Pons (tissue), 1 donor: ENCODE measurements at regions not wholly inside any gene's neighbourhood (a gene's known extent, or its start where the extent isn't known, plus 50 kb on each side); places are given as distances from the start of the nearest gene placed in this dataset.
"Not testable (repeated sequence)": the region's sequence is repeated elsewhere in the genome, so short reads cannot be mapped to it uniquely, and the experiment has no call there.

ENCODE experiments used
- DNase-seq: peaks from one replicate; pipeline ENCODE4 v3.0.0-alpha.2; 2016; ENCODE audit warnings: low spot score

DNA sequence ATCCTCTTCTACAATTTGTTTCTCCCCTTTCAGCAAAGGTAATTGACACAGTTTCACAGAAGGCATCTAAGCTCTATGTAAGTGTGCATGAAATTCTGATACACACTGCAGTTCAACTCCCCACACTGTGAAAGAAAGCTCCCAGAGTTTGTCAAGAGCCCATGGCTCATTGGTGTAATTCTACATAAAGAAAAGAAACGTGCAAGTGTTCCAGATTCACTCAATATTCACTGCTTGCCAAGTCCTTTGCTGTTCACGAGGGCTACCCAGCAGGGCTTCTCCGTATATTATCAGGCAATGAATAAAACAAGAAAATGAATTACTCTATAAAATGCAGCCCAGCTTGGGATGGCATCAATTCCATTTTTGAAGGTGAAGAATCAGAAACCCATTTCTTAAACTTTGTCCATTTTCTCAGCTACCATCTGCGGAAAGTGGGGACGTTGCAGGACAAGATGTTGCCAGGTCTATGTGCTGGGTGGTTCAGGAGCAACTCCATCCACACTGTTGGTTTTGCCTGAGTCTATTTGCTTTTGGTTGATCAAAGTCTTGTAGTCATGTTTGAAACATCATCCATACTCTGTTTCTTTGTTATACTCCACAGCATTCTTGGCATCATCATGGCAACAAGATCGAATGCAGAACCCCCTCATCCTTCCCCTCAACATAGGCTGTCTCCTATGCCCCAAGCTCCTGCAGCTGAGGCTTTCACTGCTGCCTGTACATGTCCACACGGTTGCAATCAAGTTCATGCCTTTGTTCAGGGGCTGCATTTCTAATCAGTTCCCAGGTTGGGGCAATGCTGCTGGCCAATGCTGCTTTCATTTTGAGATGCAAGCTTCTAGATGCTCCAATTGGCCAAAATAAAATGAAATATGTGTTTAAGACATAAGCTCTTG, 301.8 kb downstream of the MED10 start:
- DNase-seq = no peak

DNA sequence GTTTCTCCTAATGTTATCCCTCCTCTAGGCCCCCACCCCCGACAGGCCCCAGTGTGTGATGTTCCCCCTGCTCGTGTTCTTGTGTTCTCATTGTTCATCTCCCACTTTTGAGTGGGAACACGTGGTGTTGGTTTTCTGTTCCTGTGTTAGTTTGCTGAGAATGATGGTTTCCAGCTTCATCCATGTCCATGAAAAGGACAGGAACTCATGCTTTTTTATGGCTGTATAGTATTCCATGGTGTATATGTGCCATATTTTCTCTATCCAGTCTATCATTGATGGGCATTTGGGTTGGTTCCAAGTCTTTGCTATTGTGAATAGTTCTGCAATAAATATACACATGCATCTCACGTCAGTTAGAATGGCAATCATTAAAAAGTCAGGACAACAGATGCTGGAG, 305.9 kb downstream of the MED10 start:
- DNase-seq = not testable (repeated sequence)

DNA sequence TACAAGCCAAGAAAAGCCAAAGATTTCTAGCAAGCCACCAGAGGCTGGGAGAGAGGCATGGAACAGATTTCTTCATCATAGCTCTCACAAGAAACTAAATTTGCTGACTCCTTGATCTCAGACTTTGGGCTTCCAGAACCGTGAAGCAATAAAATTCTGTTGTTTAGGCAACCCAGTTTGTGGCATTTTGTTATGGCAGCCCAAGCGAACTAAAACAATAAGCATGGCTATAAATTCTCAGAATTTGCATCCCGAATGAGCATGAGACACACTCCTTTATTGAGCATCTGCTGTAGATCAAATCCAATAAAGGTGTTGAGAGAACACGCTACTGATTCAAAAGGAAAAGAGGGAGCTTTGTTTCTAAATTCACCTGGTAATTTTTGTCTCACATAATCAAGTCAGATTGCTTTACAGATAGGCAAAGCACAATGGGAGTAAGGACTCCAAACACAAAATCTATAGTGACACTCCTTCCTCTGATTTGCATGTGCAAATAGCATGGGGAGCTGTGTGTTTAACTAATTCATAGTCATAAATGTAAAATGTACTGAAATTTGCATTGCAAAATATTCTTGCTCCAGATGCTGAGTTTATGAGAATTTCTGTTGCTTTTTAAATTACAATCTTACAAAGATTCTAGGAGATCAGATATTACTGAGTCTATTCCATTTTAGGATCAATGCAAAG, 308.7 kb downstream of the MED10 start:
- no peak for DNase-seq

DNA sequence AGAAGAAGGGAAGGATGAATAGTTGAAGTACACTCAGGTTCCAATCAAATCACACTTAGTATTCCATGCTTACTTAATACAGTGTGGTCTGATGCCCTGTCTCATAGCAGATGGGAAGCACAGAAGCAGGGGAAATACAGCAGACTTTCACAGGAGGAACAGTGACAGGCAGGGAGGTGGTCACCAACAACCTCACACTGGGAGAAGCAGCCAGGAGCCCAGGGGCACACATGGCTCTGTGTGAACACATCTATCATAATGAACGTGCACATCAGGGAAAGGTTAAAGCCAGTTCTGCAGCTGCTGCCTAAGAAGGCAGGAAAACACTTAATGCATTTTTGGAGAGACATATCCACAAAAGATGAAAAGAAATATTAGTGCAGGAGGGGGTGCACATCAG, 312.3 kb downstream of the MED10 start:
- no peak for DNase-seq

DNA sequence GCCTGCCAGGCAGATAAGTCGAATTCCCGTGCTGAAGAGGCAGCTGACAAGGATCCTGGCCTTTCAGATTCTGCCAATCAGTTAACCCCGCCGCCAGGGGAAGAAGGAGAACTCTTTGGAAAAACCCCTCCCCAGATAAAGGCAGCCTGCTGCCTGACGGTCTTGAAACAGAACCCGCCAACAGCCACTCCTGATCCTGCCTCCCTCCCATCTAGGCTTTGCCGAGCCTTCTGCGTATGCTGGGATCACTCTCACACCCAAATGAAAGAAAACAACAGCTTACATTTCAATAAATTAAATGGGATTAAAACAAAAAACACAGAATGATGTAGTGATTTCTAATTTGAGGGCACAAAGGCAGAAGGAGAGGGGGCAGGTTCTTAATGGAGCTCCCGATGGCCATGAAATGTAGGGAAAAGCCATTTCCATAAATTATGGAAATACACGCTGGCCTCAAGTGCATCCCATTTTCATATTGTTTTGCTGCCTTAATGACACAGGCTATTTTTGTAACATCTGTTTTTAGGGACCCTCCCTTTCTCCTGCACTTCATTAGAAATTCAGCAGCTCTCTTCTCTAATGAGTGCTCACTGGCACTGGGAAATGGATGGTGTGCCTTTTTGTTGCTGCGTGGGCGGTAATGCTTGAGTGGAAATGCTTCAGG, 319.1 kb downstream of the MED10 start:
- DNase-seq = no peak

DNA sequence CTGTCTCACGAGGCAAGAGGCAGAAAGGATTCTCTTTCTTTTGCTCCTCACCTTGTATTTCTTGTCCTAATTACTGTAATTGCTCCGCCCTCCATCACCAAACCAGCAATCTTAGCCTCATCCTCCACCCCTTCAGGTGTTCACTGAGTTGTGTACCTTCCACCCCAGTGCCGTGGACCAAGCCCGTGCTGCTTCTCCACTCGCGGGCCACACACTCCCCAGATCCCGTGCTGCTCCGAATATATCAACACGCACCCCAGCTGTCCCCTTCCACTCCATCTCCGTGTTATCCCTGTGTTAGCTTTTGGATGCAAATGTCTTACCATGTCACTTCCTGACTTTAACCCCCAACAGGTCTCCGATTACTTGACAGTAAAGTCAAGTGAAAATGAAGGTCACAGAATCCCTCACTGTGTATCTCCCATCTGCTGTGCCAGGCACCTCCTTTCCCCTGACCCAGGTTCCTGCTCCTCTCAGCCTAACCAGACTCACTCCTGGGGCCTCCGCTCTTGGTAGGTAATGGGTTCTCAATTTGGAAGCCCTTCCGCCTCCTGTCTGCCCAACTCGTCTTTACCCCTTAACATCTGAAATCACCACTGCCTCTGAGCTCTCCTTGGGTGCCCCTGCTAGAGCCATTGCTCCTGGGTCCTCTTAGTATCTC, 320.2 kb downstream of the MED10 start:
- DNase-seq = no peak

DNA sequence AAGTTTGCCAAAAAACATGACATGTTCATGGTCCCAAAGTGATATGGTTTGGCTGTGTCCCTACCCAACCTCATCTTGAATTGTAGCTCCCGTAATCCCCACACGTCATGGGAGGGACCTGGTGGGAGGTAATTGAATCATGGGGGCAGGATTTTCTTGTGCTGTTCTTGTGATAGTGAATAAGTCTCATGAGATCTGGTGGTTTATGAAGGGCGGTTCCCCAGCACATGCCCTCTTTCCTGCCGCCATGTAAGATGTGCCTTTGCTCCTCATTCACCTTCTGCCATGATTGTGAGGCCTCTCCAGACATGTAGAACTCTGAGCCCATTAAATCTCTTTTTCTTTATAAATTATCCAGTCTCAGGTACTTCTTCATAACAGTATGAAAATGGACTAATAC, 322.1 kb downstream of the MED10 start:
- DNase-seq = no peak

DNA sequence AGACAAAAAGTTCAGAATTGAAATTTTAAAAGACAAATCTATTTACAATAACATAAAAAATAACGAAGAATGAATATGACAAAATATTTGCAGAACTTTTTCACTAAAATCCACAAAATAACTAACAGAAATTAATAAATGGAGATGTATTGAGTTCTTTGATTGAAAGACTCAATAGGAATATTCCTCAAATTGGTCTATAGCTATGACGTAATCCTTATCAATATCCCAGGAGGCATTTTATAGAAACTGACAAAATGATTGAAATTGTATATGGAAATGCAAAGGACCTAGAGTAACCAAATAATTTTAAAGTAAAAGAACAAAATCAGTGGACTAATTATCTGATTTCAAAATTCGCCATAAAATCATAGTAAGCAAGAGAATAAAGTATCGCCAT, 328.7 kb downstream of the MED10 start:
- DNase-seq = no peak

DNA sequence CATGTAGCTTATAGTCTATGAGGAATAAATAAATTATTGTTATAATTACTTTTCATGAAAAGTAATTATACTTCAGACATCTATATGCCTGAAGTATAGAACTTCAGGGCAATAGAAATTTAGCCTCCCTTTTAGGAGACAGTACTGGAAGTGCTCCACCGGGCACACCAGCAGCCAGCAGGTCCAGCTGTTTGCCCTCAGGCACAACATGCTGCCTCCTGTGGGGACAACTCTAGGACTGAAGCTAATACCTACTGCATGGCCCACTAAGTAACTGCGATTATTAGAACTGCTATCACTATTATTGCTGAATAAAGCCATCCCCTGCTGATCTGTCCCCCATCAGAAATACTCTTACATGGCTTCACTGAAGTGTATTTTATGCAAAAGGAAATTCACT, 329.6 kb downstream of the MED10 start:
- no peak for DNase-seq

DNA sequence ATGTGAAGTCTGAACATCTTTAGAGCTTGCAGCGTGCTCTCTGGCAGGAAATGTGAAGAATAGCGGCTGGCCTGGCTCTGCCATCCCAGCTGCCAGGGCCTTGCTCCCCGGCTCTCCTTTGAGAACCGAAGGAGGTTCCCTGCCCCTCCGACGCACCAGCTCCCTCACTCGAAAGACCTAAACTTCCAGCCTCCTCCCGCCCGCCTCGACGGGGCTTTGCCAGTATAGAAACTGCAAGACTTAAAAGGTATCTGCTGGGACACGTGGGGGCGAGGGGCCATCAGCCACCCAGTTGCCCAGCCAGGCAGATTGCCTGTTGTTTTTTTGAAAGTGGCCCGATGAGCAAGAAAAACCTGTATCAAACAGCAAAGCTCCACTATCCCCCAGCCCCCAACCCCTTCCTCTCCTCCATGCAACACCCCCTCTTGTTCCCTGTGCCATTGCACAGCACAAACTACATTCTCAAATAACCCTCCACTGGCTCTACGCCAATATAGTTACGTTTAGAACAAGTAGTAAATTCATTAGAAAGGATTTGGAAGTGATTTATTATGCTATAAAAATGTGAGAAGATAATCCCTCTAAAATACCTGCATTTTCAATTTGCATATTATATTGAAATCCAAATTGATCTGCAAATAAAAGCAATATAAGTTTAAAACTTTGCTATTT, 331.9 kb downstream of the MED10 start:
- no peak for DNase-seq

DNA sequence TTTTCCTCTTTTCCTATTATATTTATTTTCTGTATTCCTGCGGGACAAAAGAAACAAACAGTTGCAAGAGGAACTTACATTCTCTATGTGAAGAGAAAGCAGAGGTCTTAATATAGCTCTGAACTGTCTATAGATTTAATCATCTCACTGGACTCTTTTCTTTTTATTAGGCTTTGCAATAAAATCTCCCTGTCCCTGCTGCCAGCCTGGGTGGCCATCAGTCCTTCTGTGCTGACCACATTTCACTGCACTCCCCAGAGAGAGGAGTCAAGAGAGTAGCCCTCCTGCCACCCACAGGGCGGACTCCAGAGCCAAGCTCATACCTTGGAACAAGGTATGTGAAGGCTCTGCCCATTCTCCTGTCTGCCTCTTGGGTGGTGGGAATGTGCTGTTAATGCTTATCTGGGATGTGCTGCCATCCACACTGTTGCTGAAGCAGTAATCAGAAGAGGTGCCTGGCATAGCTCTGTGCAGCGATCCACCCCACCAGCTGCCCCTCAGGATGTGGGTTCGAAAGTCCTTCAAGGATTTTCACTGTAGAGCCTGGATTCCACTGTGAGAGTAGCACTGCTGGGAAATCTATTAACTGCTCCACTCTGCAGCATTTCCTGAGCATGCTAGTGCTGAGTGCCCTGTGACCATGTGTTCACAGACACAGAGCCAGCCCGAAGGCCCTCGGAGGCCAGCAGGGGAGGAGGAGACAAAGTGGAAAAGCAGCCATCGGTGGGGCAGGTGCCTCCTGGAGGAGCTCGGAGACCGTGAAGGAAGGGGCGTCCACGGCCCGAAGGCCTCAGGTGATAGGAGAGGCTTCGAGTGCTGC, 334.6 kb downstream of the MED10 start:
- no peak for DNase-seq

DNA sequence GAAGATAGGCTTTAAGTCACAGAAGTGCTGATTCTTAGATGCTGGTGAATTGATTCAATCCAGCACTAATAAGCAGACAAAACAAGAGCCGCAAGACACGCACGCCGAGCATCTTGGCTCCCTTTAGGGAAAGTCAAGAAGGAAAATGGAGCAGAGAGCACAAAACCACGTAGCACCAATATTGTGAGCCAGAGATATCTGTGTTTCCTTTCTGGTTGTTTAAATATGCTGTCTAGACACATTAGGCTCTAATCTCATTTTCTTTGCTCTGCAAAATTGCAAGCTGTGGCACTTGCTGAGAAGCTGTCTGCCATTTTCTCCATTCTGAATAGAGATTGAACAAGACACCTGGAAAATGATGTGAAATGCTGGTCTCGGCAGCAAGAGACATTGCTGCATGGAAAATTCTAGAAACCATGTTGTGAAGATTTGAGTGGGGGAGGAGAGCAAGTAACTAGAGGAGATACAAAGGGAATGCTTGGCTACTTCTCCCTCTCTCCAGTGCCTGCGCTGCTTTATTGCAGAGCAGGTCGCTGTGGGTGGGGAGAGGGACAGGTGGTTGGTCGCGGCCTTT, 336.3 kb downstream of the MED10 start:
- DNase-seq = peak; percentile 3

DNA sequence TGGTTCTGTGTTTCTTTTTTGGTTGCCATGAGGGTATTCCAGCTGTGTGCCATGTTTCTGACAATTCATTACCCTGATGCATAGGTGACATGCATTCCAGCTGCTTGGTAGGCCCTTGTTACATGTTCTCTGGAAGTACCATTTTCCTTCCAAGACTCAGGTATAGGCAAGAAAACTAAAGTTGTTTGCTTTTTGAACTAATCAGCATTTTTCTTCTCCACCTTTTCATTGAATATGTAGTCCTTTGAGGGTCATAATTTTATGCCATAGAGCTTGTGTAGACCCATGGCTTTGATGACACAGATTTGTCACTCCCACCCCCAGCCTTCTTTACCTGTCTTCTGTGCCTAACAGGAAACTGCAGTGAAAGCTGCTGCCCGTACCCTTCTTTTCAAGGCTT, 339.2 kb downstream of the MED10 start:
- no peak for DNase-seq

DNA sequence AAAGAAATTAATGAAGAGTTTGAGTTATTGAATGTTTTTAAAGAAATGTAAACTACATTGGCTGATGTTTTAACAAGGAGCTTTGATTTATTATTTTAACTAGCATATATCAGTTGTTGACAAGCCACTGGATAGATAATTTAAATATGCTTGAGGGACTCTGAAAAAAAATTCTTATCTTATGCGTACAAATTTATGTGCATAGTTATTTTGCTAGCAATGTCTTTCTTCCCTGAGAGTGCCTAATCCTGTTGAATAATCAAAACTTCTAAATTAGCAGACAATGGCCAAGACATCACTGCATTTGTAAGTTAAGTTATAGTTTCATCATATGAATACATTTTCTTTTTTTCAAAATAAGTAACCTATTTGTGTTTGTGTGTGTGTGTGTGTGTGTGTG, 342.3 kb downstream of the MED10 start:
- no peak for DNase-seq

DNA sequence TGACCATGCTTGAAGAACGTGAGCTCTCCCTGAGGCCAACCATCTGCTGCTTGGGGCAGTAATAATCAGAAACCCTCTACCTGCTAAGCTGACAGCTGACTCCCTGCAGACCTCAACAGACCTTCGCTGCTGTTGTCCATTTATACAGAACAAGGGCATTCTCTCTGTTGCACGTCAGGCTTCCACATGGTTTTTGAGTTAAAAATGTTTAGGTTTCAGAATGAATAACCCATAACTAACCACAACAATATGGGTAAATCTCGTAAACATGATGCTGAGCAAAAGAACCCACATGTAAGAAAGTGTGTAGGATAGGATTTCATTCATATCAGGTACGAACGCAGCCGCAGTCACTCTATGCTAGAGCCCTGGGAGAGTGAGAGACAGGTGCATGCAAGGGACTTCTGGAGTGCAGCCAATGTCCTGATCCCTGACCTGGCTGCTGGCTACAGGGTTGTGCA, 348.5 kb downstream of the MED10 start:
- DNase-seq = no peak

DNA sequence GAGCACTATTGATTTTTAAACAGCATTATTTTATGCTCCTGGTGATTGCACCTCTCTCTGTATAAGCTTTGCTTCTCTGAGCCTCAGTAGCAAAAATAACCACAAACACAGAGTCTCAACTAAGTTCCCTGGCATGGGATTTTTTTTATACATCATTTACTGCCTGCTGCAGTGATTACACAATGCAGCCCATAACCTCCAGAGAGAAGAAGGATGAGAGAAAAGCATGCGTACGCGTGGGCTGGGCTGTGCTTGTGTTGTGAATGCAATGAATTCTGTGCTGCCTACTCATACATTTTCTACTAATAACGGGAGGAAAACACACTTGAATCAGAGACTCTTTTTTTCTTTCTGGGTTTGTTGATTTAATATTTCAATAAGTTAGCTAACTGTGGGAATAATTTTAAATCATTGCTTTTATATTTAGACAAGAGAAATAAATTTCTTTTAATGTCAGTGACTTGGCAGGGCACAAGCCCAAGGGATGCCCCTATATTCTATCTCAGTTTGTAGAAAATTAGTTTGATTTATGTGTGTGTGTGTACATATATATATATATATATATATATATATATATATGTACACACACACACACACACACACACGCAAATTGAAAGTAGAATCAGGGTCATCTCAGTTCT, 351.5 kb downstream of the MED10 start:
- no peak for DNase-seq

DNA sequence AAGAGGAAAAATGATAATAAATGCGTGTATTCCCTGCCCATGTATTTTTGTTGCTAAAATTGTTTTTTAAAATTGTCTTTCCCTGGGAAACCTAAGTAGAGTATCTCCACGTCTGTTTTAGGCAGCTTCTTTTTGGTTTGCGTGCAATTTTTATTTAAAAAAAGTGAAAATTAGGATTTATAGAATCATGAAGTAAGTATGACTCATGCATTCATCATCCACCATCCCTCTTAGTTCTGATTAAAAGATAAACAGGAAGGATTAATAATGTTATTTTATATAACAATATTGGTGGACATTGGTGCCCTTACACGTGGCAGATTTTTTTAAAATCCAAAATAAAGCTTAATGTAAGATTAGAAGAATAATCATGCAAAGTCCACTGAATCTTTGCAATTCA, 358.7 kb downstream of the MED10 start:
- DNase-seq = no peak

DNA sequence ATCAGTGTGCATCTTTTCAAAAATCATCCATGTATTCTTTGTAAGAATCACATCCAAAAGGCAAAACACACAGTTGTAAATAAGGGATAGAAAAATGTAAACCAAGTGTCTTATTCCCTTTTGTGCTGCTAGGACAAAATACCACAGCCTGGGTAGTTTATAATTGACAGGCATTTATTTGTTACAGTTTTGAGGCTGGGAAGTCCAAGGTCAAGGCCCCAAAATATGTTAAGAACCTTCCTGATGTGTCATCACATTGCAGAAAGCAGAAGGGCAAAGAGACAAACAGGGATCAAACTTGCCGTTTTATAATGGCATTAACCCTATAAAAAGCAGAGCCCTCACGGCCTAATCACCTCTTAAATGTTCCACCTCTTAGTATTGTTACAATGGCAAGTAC, 364.8 kb downstream of the MED10 start:
- DNase-seq = no peak

DNA sequence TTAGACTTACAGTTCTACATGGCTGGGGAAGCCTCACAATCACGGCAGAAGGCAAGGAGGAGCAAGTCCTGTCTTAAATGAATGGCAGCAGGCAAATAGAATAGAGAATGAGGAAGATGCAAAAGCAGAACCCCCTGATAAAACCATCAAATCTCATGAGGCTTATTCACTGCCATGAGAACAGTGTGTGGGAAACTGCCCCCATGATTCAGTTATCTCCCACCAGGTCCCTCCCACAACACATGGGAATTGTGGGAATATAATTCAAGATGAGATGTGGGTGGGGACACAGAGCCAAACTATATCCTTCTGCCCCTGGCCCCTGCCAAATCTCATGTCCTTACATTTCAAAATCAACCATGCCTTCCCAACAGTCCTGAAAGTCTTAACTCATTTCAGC, 367.1 kb downstream of the MED10 start:
- no peak for DNase-seq

DNA sequence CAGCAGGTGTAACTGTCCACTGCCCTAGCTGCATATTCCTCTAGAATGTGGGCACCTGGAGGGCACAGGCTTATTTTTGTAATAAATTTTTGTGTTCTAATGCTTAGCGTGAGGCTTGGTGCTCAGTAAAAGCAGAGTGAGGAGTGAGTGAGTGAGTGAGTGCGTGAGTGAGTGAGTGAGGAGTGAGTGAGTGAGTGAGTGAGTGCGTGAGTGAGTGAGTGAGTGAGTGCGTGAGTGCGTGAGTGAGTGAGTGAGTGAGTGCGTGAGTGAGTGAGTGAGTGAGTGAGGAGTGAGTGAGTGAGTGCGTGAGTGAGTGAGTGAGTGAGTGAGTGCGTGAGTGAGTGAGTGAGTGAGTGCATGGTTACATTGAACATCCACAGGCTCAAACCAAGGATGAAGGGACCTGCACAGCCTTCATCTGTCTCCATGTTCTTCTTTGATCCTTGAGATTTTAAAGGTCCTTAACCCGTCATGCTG, 371.5 kb downstream of the MED10 start:
- no peak for DNase-seq
